NCI-H510A treated with DMSO at 0.1 percent for 48 hours (cell line): ENCODE measurements at regions not wholly inside any gene's neighbourhood (a gene's known extent, or its start where the extent isn't known, plus 50 kb on each side); places are given as distances from the start of the nearest gene placed in this dataset.
"Not testable (repeated sequence)": the region's sequence is repeated elsewhere in the genome, so short reads cannot be mapped to it uniquely, and the experiment has no call there.

ENCODE experiments used
- DNase-seq: peaks from one replicate; lab custom pipeline; 2025; lab: John Stamatoyannopoulos, UW

GRCh38 chr13:90453342-90453741 is 894.1 kb upstream of the MIR17HG start:
- no peak for DNase-seq

- DNase-seq, result no peak
Observed at GRCh38 chr13:90454002-90454636, 893.4 kb upstream of the MIR17HG start.

- no peak for DNase-seq
Observed at GRCh38 chr13:90455067-90455466, 892.4 kb upstream of the MIR17HG start.

GRCh38 chr13:90455823-90456222 is 891.7 kb upstream of the MIR17HG start:
- DNase-seq, result no peak

- DNase-seq, result no peak
Observed at GRCh38 chr13:90461398-90461797, 886.1 kb upstream of the MIR17HG start.

GRCh38 chr13:90477216-90477615 is 870.3 kb upstream of the MIR17HG start:
- DNase-seq, result no peak

GRCh38 chr13:90483906-90484305 is 863.6 kb upstream of the MIR17HG start:
- DNase-seq, result no peak

- no peak for DNase-seq
Observed at GRCh38 chr13:90485436-90485835, 862.1 kb upstream of the MIR17HG start.

GRCh38 chr13:90492872-90493271 is 854.6 kb upstream of the MIR17HG start:
- no peak for DNase-seq

- no peak for DNase-seq
Observed at GRCh38 chr13:90493667-90494066, 853.8 kb upstream of the MIR17HG start.

- not testable (repeated sequence) for DNase-seq
Observed at GRCh38 chr13:90494849-90495248, 852.6 kb upstream of the MIR17HG start.

- DNase-seq, result no peak
Observed at GRCh38 chr13:90498096-90498495, 849.4 kb upstream of the MIR17HG start.

- DNase-seq, result no peak
Observed at GRCh38 chr13:90498816-90499215, 848.7 kb upstream of the MIR17HG start.

- no peak for DNase-seq
Observed at GRCh38 chr13:90500569-90500968, 846.9 kb upstream of the MIR17HG start.

GRCh38 chr13:90502153-90502552 is 845.3 kb upstream of the MIR17HG start:
- no peak for DNase-seq

- DNase-seq, result no peak
Observed at GRCh38 chr13:90502762-90503161, 844.7 kb upstream of the MIR17HG start.

GRCh38 chr13:90510319-90510718 is 837.2 kb upstream of the MIR17HG start:
- DNase-seq, result no peak

GRCh38 chr13:90511903-90512302 is 835.6 kb upstream of the MIR17HG start:
- DNase-seq, result no peak

GRCh38 chr13:90514712-90515111 is 832.8 kb upstream of the MIR17HG start:
- not testable (repeated sequence) for DNase-seq

GRCh38 chr13:90518417-90518816 is 829.1 kb upstream of the MIR17HG start:
- no peak for DNase-seq

GRCh38 chr13:90519157-90519556 is 828.3 kb upstream of the MIR17HG start:
- no peak for DNase-seq

GRCh38 chr13:90526711-90527110 is 820.8 kb upstream of the MIR17HG start:
- DNase-seq, result no peak

GRCh38 chr13:90531744-90532143 is 815.7 kb upstream of the MIR17HG start:
- no peak for DNase-seq

- no peak for DNase-seq
Observed at GRCh38 chr13:90532861-90533492, 814.5 kb upstream of the MIR17HG start.
